ENCODE measurements at regions not wholly inside any gene's neighbourhood (a gene's known extent, or its start where the extent isn't known, plus 50 kb on each side); places are given as distances from the start of the nearest gene placed in this dataset.

DNA sequence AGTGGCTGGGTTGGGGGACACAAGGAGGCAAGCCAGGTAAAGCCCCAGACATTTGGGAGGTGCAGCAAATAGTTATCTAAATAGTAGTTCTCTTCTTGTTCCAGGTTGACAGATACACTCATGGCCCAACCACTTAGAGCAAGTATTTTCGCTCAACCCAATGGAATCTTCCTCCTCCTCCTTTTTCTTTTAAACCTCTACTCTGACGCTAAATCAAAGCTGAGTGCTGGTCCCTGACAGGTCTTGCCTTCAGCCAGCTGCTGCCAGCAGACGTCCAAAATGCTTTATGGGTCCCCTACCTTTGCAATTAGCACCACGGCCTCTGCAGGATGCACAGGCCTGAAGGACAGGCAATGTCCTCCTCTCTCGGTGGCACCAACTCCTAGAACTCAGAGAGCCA is 558.5 kb downstream of the MIAT start (continued):
- TF ChIP-seq GABPA (IDR thresholded peaks at IDR 0.05; ENCODE audit: borderline replicate concordance, insufficient read depth, low read length), result no peak
- TF ChIP-seq, protein P1, sequence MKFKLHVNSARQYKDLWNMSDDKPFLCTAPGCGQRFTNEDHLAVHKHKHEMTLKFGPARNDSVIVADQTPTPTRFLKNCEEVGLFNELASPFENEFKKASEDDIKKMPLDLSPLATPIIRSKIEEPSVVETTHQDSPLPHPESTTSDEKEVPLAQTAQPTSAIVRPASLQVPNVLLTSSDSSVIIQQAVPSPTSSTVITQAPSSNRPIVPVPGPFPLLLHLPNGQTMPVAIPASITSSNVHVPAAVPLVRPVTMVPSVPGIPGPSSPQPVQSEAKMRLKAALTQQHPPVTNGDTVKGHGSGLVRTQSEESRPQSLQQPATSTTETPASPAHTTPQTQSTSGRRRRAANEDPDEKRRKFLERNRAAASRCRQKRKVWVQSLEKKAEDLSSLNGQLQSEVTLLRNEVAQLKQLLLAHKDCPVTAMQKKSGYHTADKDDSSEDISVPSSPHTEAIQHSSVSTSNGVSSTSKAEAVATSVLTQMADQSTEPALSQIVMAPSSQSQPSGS (IDR thresholded peaks at IDR 0.05; ENCODE audit: low read length), result no peak
- TF ChIP-seq SP4 (IDR thresholded peaks at IDR 0.05; ENCODE audit: low read length), result no peak
- TF ChIP-seq HDAC6 (IDR thresholded peaks at IDR 0.05; ENCODE audit: low read depth, low read length), result no peak
- no peak for TF ChIP-seq KDM4A (IDR thresholded peaks at IDR 0.05; ENCODE audit: low read depth, low read length, severe bottlenecking)
- TF ChIP-seq JUND (IDR thresholded peaks at IDR 0.05; ENCODE audit: low read length), result no peak

Measured in H1 (cell line).